GM12874 (cell line): ENCODE measurements at regions not wholly inside any gene's neighbourhood (a gene's known extent, or its start where the extent isn't known, plus 50 kb on each side); places are given as distances from the start of the nearest gene placed in this dataset.

Source experiments
- CTCF ChIP-seq: IDR thresholded peaks from 2 replicates; pipeline ENCODE4 v1.5.1; 2011; ENCODE audit warnings: low read depth, mild to moderate bottlenecking, control low read depth, low read length, moderate library complexity; ENCODE audit not compliant: insufficient read depth

GRCh38 chr3:106239195-106239697 lies 370.4 kb upstream of the CBLB start:
- TF ChIP-seq CTCF, result no peak

- no peak for TF ChIP-seq CTCF
Measured at GRCh38 chr3:106241593-106241992, 372.8 kb upstream of the CBLB start.

- no peak for TF ChIP-seq CTCF
Measured at GRCh38 chr3:106242781-106243180, 374.0 kb upstream of the CBLB start.

GRCh38 chr3:106245400-106245799 lies 376.6 kb upstream of the CBLB start:
- TF ChIP-seq CTCF, result no peak

GRCh38 chr3:106247902-106248684 lies 379.3 kb upstream of the CBLB start:
- no peak for TF ChIP-seq CTCF

- TF ChIP-seq CTCF, result no peak
Measured at GRCh38 chr3:106249159-106249558, 380.3 kb upstream of the CBLB start.

- TF ChIP-seq CTCF, result no peak
Measured at GRCh38 chr3:106249981-106250380, 381.2 kb upstream of the CBLB start.
